ENCODE measurements at regions not wholly inside any gene's neighbourhood (a gene's known extent, or its start where the extent isn't known, plus 50 kb on each side); places are given as distances from the start of the nearest gene placed in this dataset.
A peak's percentile ranks its signal among the peaks of the same experiment; 100 is the strongest.

DNA sequence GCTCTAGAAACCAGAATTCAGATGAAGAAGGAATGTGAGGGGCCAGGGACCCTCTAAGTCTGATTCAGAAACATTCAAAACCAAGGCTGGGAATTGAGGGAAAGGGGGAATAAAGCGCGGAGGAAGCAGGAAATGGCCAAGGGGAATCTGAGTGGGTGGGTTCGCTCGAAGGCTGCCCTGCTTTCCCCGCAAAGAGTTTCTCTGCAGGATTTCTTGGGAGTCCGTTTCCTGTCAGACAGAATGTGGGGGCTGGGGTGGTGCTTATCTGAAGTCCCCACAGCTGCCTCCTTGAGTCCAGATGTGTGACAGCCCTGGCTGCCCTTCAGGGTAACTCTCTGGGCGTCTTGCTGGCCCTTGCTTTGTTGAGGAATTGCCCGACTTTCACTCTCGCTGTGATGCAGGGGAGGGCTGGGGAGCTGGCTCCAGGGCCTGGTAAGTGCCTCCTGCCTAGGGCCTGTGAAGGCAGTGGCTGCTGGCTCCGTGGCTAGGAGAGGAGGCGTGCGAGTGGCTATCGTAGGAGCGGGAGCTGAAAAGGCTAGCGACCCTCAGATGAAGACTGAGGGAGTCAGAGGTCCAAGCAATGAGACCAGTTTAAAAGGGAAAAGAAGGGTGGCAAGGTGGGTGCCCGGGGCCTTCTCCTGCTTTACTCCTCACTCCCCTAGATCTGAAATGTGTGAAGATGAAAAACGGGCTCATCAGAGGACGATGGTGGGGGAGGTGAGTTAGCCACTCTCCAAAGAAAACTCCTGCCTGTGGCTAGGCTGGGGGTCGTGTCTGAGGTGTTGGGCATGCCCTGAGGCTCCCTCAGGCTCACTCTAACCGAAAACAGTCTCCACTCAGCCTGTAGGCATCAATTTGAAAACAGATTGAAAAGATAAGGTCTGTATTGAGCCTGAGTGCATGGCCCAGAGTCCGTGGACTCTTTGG is 143.9 kb upstream of the UMPS start:
- no peak for DNase-seq

- DNase-seq = no peak
Observed at GRCh38 chr3:124587053-124587408, 143.2 kb upstream of the UMPS start.

- no peak for DNase-seq
Observed at GRCh38 chr3:124588036-124588435, 142.2 kb upstream of the UMPS start.

- DNase-seq = no peak
Observed at GRCh38 chr3:124588794-124589193, 141.5 kb upstream of the UMPS start.

DNA sequence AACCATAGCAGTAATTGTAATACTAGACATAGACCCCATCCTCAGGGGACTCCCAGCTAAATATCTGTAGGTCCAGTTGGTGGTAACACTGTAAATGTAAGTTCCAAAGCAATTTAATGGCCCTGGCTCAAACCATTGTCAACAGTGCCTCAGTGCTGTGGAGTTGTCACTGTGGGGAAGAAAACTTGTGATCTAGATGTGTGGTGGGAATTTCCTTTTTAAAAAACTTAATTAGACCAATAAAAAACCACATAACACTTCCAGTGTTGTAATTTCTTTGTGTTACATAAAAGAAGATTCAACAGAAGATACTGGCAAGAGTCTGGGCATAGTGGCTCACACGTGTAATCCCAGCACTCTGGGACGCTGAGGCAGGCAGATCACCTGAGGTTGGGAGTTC is 138.6 kb upstream of the UMPS start:
- no peak for DNase-seq

- no peak for DNase-seq
Observed at GRCh38 chr3:124592658-124593441, 137.4 kb upstream of the UMPS start.

DNA sequence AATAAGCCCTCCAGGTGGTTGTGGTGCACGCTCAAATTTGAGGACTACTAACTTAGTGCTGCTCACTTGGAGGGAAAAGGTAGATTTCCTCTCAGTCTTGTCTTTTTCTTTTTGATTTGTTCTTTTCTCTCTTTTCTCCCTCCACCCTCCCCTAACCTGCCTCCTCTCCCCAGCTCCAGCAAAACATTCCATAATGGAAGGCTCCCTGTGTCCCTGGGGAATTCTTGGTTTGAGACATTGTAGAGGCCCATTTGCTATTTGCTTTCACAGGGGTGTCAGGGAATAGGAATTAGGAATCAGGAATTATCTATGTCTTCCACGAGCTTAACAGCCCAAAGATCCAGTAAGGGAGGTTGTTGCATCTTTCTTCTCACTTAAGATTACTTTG is 136.8 kb upstream of the UMPS start:
- no peak for DNase-seq

GRCh38 chr3:124594581-124594980 is 135.7 kb upstream of the UMPS start:
- no peak for DNase-seq

DNA sequence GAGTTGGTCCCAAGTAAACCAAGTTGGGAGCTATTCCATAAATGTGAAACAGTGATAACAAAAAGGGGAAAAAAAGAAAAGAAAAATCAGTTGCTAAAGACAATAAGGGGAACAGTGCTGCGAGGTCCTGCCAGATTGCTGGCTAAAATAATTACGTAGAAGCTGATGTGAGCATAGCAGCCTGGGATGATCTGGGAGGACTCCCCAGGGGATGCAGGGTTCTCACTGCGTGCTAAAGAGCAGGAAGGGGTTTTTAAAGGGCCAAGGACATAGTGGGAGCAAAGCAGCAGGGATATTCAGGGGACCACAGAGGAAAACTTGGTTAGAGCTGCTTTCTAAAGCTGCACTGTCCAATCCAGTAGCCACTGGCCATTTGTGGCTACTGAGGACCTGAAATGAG is 133.0 kb upstream of the UMPS start:
- DNase-seq = no peak

GRCh38 chr3:124597979-124598378 is 132.3 kb upstream of the UMPS start:
- DNase-seq = no peak

DNA sequence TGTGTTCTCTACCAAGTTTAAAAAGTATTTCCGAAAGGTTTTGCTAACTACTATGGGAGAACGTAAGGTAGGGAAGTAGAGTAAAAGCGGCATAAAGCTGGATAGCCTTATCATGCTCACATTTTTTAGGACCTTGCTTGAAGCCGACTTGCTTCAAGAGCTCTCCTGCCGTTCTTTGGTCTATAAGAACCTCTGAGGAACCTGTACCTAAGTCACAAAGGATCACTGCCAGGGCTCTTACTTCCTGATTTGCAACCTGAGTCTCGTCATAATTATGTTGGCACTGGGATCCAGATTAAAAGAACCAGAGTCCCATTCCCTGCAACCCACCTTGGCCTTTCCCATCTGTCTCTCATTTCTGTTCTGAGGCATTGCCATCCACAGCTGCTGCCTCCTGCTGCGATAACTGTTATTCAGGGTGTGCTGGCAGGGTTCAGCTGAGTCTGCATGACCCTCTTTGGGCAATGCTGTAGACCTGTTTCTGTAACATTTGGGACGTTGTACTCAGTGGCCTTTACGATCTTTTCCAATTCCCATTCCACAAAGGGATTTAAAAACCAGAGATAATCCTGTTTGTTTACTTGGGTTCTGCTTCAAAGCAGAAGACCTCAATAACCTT is 131.0 kb upstream of the UMPS start:
- DNase-seq = no peak

GRCh38 chr3:124599779-124600693 is 130.2 kb upstream of the UMPS start:
- DNase-seq = no peak

DNA sequence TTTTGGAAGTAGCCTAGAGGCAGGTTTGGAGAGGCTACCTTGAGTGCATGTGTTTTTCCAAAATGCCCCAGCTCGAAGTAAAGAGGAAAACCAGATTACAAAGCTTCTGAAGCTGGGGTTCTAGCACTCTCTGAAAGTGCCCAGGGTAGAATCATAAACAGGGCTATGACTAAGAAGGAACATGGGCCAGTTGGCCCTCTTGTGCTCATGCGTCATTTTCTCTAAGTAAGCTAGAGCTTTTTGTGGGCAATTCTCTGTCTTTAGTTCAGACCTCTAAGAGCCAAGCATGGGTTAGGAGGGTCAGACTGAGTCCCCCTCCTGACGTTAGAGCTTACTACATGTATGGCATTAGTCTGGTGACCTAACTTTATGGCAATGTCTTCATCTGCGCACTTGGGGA is 129.5 kb upstream of the UMPS start:
- no peak for DNase-seq

GRCh38 chr3:124601190-124601589 is 129.1 kb upstream of the UMPS start:
- DNase-seq = no peak

DNA sequence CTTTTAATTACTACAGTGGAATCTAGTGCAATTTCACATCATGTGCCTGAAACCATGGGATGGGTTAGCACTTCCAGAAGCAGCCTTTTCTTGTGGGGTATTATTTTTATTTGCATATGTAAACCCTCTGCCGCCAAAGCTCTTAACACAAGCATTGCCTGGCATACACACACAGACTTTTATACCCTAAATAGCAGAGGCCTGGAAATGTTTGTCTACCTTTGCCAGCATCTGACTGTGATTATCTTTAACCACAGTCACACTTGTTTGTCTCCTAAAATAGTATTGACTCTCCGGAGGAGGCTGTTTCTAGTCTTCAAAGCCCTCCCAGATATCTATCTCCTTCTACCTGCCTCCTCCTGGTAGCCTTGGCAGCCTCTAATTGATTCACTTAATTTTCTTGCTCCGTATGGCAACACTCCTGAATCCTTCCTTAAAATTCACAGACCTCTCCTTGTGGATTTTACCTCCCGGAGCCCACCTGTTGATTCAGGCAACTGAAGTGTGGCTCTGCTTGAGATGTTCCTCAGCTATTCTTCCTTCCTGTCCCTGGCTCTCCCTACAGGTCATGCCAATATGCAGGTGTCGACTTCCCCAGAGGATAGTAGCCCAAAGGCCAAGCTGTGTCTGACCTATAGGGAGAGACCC is 127.1 kb upstream of the UMPS start:
- no peak for DNase-seq

DNA sequence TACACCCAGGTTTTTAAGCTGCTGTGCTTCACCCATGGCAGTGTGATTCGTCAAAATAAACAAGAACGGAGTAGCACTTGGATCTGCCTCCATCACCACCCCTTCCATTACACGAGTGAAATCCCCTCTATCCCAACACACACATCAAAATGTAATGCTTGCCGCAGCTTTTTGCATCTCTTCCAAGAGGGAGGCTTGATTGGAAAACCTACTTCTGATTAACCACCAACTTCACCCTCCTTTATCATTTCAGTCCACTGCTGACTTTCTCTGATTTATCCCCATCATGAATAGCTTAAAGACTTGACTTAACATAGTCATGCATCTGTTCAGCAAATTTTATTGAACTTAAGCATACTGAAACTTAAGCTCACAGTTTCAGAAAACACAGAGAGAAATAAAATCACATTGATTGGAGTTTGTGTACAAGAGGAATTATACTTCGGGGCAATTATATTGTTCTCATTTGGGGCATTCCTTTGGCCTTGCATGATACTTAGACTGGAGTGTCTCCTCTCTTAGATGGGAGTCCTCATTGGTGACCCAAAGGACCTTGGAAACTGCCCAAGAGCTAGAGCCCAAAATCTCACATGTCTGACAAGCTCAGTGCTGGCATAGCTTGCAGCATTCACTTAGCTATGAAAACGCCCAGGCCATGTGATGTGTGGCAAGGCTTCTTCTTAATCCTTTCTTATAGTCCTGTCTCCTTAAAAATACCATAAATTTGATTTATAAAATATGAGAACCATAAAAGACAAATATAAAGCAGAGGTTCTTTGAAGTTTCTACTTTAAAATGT is 124.3 kb upstream of the UMPS start:
- no peak for DNase-seq

DNA sequence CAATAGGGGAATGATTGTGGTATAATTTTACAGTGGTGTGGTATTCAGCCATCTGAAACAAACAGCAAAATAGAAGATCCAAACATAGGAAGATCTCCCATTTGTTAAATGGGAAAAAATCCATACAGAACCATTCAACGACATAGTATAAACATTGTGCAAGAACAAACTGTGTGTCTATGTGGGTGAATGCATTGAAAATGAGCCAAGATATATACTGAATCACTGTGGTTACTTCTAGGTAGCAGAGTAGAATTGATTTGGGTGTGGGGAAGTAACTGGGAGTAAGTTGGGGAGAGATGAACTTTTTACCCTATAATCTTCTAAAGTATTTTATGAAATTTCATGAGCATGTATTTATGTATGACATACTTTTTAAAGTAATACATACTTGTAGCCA is 123.1 kb upstream of the UMPS start:
- DNase-seq = no peak

DNA sequence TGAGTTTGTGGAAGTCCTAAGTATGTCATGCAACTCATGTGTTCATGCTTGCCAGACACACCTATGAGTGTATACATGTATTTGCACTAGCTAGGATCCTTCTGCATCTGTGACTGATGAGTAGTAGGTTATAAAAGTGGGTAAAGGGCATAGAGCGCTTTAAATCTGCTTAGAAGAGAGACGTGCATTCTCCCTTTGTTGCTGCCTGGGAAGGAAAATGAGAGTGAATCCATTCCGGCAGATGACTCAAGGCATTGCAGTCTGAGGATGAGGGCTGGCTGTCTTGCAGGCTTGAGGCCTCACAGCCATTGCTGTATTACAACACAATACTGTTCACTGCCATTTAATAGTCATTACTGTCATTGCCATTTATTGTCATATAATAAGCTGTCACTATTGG is 120.8 kb upstream of the UMPS start:
- DNase-seq = no peak

DNA sequence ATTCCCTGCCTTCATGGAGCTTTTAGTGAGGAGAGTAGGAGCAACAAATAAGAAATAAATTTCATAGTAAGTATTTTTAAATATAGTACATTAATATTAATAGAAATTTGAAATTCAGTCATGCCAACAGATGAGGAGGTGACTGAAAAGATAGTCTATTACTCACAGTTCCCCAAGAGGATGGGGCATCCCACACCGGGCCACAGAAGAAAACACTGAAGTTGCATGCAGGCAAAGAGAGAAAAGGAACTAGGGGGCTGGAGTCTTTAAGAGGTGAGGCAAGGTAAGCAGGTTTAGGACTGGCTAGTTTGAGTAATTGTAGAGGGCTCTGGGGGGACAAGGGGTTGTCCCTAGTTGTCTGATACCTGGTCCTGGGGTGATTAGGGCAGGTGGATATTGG is 120.1 kb upstream of the UMPS start:
- no peak for DNase-seq

GRCh38 chr3:124611520-124611919 is 118.7 kb upstream of the UMPS start:
- no peak for DNase-seq

- DNase-seq = peak; percentile 48
Observed at GRCh38 chr3:124615896-124616543, 114.2 kb upstream of the UMPS start.
